Trophoblast cell (in vitro differentiated cells and primary cell): ENCODE measurements at regions not wholly inside any gene's neighbourhood (a gene's known extent, or its start where the extent isn't known, plus 50 kb on each side); places are given as distances from the start of the nearest gene placed in this dataset.

Experiments used
- DNase-seq, 2 donors: peaks; one replicate each; pipeline ENCODE4 v3.0.0-alpha.2; 2016
- H2AFZ ChIP-seq: 2 replicates; pipeline ENCODE4 v1.6.1; 2013; ENCODE audit warnings: low read length, moderate library complexity, mild to moderate bottlenecking; ENCODE audit not compliant: insufficient read depth, poor library complexity
- H2AK5ac ChIP-seq: 2 replicates; pipeline ENCODE4 v1.6.1; 2013; ENCODE audit warnings: mild to moderate bottlenecking, low read length
- H2BK120ac ChIP-seq: 2 replicates; pipeline ENCODE4 v1.6.1; 2013; ENCODE audit warnings: low read length, mild to moderate bottlenecking, moderate library complexity; ENCODE audit not compliant: insufficient read depth, poor library complexity
- H2BK12ac ChIP-seq: 2 replicates; pipeline ENCODE4 v1.6.1; 2013; ENCODE audit warnings: mild to moderate bottlenecking, low read length, moderate library complexity
- H2BK5ac ChIP-seq: 2 replicates; pipeline ENCODE4 v1.6.1; 2013; ENCODE audit warnings: low read length, low read depth, moderate library complexity, mild to moderate bottlenecking; ENCODE audit not compliant: poor library complexity
- H3K14ac ChIP-seq: 2 replicates; pipeline ENCODE4 v1.6.1; 2013; ENCODE audit warnings: mild to moderate bottlenecking, low read length
- H3K18ac ChIP-seq: 2 replicates; pipeline ENCODE4 v1.6.1; 2013; ENCODE audit warnings: mild to moderate bottlenecking, low read length
- H3K23ac ChIP-seq: 2 replicates; pipeline ENCODE4 v1.6.1; 2013; ENCODE audit warnings: low read length
- H3K27ac ChIP-seq: 2 replicates; pipeline ENCODE4 v1.5.1; 2013; ENCODE audit warnings: low read depth, mild to moderate bottlenecking, inconsistent platforms, low read length, moderate library complexity
- H3K27me3 ChIP-seq: 2 replicates; pipeline ENCODE4 v1.6.1; 2013; ENCODE audit warnings: inconsistent platforms, mild to moderate bottlenecking, low read length, moderate library complexity; ENCODE audit not compliant: insufficient read depth
- H3K36me3 ChIP-seq, 2 experiments: 1 replicate in 1 of 2; 2 replicates in 1 of 2; pipeline ENCODE4 v1.6.1; 2013; ENCODE audit warnings: low read length in 2 of 2, mild to moderate bottlenecking in 2 of 2, moderate library complexity in 1 of 2; ENCODE audit not compliant: insufficient read depth in 2 of 2, control insufficient read depth in 1 of 2
- H3K4ac ChIP-seq: 2 replicates; pipeline ENCODE4 v1.6.1; 2013; ENCODE audit warnings: low read depth, mild to moderate bottlenecking, low read length, moderate library complexity
- H3K4me1 ChIP-seq, 2 experiments: 1 replicate in 1 of 2; 2 replicates in 1 of 2; pipeline ENCODE4 v1.6.1; 2013; ENCODE audit warnings: low read length in 2 of 2, mild to moderate bottlenecking in 2 of 2, moderate library complexity in 1 of 2; ENCODE audit not compliant: insufficient read depth in 2 of 2, control insufficient read depth in 1 of 2
- H3K4me2 ChIP-seq: 2 replicates; pipeline ENCODE4 v1.6.1; 2013; ENCODE audit warnings: inconsistent platforms, mild to moderate bottlenecking, low read length, moderate library complexity
- H3K4me3 ChIP-seq: 2 replicates; pipeline ENCODE4 v1.5.1; 2013; ENCODE audit warnings: mild to moderate bottlenecking, low read depth, low read length, inconsistent platforms
- H3K79me1 ChIP-seq: one replicate; pipeline ENCODE4 v1.6.1; 2013; ENCODE audit warnings: low read length
- H3K79me2 ChIP-seq: 2 replicates; pipeline ENCODE4 v1.6.1; 2013; ENCODE audit warnings: low read length, mild to moderate bottlenecking; ENCODE audit not compliant: control insufficient read depth, insufficient read depth, poor library complexity
- H3K9ac ChIP-seq: 2 replicates; pipeline ENCODE4 v1.6.1; 2013; ENCODE audit warnings: mild to moderate bottlenecking, low read length
- H3K9me3 ChIP-seq: 2 replicates; pipeline ENCODE4 v1.6.1; 2013; ENCODE audit warnings: low read depth, mild to moderate bottlenecking, control low read depth, inconsistent platforms, low read length; ENCODE audit not compliant: insufficient read depth
- H4K12ac ChIP-seq: 2 replicates; pipeline ENCODE4 v1.6.1; 2013; ENCODE audit warnings: low read depth, mild to moderate bottlenecking, low read length, moderate library complexity
- H4K8ac ChIP-seq: 2 replicates; pipeline ENCODE4 v1.6.1; 2013; ENCODE audit warnings: low read depth, mild to moderate bottlenecking, low read length, moderate library complexity
- H4K91ac ChIP-seq: one replicate; pipeline ENCODE4 v1.6.1; 2013; ENCODE audit warnings: low read depth, mild to moderate bottlenecking, low read length, moderate library complexity
- WGBS: extraction: QIAGEN DNeasy Blood & Tissue Kit; methylation state at CpG from one replicate; pipeline ENCODE4 v1.1.7; 2013; ENCODE audit warnings: missing lambda C conversion rate; ENCODE audit not compliant: insufficient read length, insufficient coverage; ENCODE audit errors: extremely low coverage; 5-methylcytosine and 5-hydroxymethylcytosine counted together

DNA sequence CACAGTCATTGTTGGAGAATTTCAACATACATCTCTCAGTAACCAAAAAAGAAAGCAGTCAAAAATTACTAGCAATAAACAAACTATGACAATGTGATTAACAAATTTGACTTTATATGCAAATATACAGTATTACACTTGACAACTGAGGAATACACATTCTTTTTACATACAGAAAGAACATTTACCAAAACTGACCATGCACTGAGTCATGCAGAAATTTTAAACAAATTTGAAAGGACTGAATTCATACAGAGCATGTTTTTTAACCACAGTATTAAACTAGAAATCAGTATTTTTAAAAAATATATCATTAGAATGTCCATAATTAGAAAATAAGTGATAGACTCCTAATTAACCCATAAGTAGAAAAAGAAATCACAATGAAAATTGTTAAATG lies 420.1 kb downstream of the TBC1D4 start:
- Histone ChIP-seq H3K27me3 (no peaks in the 10 kb centered on the region), H4K8ac (no peak overlapping the region), H3K4ac (no peak overlapping the region), H2AFZ (no peak overlapping the region), H3K27ac (no peak overlapping the region), H3K23ac (no peak overlapping the region), H3K18ac (no peak overlapping the region), H2AK5ac (no peak overlapping the region), H3K79me2 (no peaks in the 10 kb centered on the region), H3K4me1 (no peaks in the 10 kb centered on the region), H3K4me3 (no peak overlapping the region), H3K79me1 (no peaks in the 10 kb centered on the region), H3K9ac (no peak overlapping the region), H3K4me2 (no peak overlapping the region), H2BK5ac (no peak overlapping the region), H2BK120ac (no peak overlapping the region), H4K12ac (no peak overlapping the region), H2BK12ac (no peak overlapping the region), H3K14ac (no peak overlapping the region), H3K9me3 (no peaks in the 10 kb centered on the region), H4K91ac (no peak overlapping the region), H3K36me3 (no peaks in the 10 kb centered on the region)
- no peak for DNase-seq

DNA sequence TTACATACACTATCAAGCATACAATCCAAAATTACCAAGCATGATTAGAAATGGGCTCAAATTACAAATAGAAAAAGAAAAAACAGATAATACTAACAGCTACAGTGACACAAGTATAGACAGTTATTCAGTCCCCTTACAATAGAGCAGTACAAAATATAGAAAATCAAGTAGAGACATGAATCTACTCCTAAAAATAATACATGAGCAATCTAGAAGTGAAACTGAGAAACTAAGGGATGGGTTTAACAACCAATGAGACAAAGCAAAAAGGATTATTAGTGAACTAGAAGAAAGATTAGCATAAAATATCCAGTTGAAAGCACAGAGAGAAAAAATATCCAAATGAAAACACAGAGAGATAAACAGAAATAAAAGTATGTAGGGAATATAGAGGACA lies 426.7 kb downstream of the TBC1D4 start:
- no peak overlapping the region for H3K4ac ChIP-seq

DNA sequence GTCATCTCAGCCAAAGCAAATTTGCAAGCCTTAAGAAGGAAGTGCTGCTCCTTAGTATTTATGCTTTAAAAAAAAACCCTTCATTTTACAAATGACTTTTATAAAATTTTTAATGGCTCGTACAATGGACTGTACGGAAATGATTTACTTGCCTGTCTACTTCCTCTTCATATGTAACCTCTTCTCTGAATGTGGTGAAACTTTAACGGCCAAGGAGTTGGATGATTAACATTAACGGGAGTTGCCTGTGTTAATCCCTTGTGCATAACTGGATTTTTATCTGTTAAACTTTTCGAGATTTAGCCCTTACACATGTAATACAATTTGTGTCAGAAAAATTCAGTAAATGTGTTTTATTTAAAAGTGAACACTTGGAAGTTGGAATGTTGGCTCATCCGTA lies 429.4 kb downstream of the TBC1D4 start:
- no peaks in the 10 kb centered on the region for H3K79me1 ChIP-seq
- no peak overlapping the region for H3K4me2 ChIP-seq
- no peaks in the 10 kb centered on the region for H3K79me2 ChIP-seq
- no peak overlapping the region for H3K9ac ChIP-seq
- H3K4me3 ChIP-seq = no peak overlapping the region
- H3K4ac ChIP-seq = no peak overlapping the region
- no peaks in the 10 kb centered on the region for H3K4me1 ChIP-seq
- H3K9me3 ChIP-seq = no peaks in the 10 kb centered on the region
- no peak overlapping the region for H2BK12ac ChIP-seq
- H2AFZ ChIP-seq = no peak overlapping the region
- no peak overlapping the region for H4K8ac ChIP-seq
- H4K12ac ChIP-seq = no peak overlapping the region
- H2BK5ac ChIP-seq = no peak overlapping the region
- H4K91ac ChIP-seq = no peak overlapping the region
- no peak overlapping the region for H3K23ac ChIP-seq
- no peak overlapping the region for H2AK5ac ChIP-seq
- H3K18ac ChIP-seq = no peak overlapping the region
- no peak overlapping the region for H2BK120ac ChIP-seq
- no CpG with 5 or more reads among the region's 6 CpGs for WGBS
- H3K27ac ChIP-seq = no peak overlapping the region
- no peaks in the 10 kb centered on the region for H3K27me3 ChIP-seq
- H3K36me3 ChIP-seq = no peaks in the 10 kb centered on the region
- no peak for DNase-seq
- H3K14ac ChIP-seq = no peak overlapping the region

More for the DNA sequence above, 426.7 kb downstream of the TBC1D4 start:
- no peak overlapping the region for H2AK5ac ChIP-seq
- no peak overlapping the region for H3K27ac ChIP-seq
- H3K79me2 ChIP-seq = no peaks in the 10 kb centered on the region
- H3K4me2 ChIP-seq = no peak overlapping the region
- H3K9ac ChIP-seq = no peak overlapping the region
- no peaks in the 10 kb centered on the region for H3K79me1 ChIP-seq
- H3K36me3 ChIP-seq = no peaks in the 10 kb centered on the region
- no peak overlapping the region for H4K8ac ChIP-seq
- no peak overlapping the region for H3K14ac ChIP-seq
- H4K12ac ChIP-seq = no peak overlapping the region
- no peak overlapping the region for H3K4me3 ChIP-seq
- H2BK5ac ChIP-seq = no peak overlapping the region
- no peaks in the 10 kb centered on the region for H3K27me3 ChIP-seq
- no peak overlapping the region for H2BK120ac ChIP-seq
- H2BK12ac ChIP-seq = no peak overlapping the region
- no peak overlapping the region for H4K91ac ChIP-seq
- no peak overlapping the region for H2AFZ ChIP-seq
- no peaks in the 10 kb centered on the region for H3K9me3 ChIP-seq
- no peak overlapping the region for H3K23ac ChIP-seq
- H3K18ac ChIP-seq = no peak overlapping the region
- H3K4me1 ChIP-seq = no peaks in the 10 kb centered on the region
- no peak for DNase-seq

DNA sequence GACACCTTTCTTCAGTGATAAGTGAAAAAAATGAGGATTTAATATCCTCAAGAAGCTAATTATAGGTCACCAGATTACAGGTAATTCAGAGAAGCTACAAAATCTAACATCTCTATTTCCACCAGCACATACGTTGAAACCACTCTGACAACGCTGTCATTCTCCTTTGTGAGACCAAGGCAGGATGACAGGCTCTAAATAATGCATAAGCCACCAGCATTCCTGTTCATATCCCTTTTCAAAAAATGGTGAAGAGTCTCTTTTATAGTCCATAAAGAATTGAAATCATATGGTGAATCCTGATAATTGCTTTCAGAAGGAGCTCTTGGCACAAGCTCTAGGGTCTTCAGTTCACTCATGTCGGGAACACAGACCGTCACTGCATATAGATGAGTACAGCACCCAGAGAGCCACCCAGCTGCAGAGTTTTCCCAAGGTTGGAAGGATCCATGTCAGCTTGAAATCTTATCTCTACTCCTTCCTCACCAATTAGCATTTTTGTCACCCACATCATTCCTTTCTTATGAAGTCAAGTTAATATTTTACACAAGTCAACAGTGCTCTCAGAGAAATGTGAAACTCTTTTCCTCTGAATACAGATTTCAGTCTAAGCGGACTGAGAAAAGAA lies 431.4 kb downstream of the TBC1D4 start:
- no CpG with 5 or more reads among the region's 5 CpGs for WGBS
- no peak overlapping the region for H4K8ac ChIP-seq

More for the DNA sequence above, 431.4 kb downstream of the TBC1D4 start:
- Histone ChIP-seq H3K27ac (no peak overlapping the region), H2BK12ac (no peak overlapping the region), H3K79me2 (no peaks in the 10 kb centered on the region), H3K14ac (no peak overlapping the region), H3K9me3 (no peaks in the 10 kb centered on the region), H2BK120ac (no peak overlapping the region), H3K79me1 (no peaks in the 10 kb centered on the region), H3K4ac (no peak overlapping the region), H2AFZ (no peak overlapping the region), H2AK5ac (no peak overlapping the region), H3K27me3 (no peaks in the 10 kb centered on the region), H3K36me3 (no peaks in the 10 kb centered on the region), H3K4me3 (no peak overlapping the region), H2BK5ac (no peak overlapping the region), H4K91ac (no peak overlapping the region), H4K12ac (no peak overlapping the region), H3K9ac (no peak overlapping the region), H3K23ac (no peak overlapping the region), H3K4me2 (no peak overlapping the region), H3K18ac (no peak overlapping the region), H3K4me1 (no peaks in the 10 kb centered on the region)
- peak; percentile 43 to 85 for DNase-seq
